ENCODE measurements at regions not wholly inside any gene's neighbourhood (a gene's known extent, or its start where the extent isn't known, plus 50 kb on each side); places are given as distances from the start of the nearest gene placed in this dataset.

GRCh38 chr2:136496966-136497365 lies 268.4 kb upstream of the THSD7B start (continued):
- TF ChIP-seq PRDM15 (CRISPR knock-in tag; IDR thresholded peaks at IDR 0.05) (no peak), ESRRA (IDR thresholded peaks at IDR 0.05; ENCODE audit: low read length) (no peak), TBL1XR1 (IDR thresholded peaks at IDR 0.05; ENCODE audit: low read depth, low read length) (no peak), MTA2 (IDR thresholded peaks at IDR 0.05; ENCODE audit: low read depth) (no peak), SMAD5 (IDR thresholded peaks at IDR 0.05; ENCODE audit: low read depth) (no peak), TCF7 (IDR thresholded peaks at IDR 0.05; ENCODE audit: borderline replicate concordance) (no peak), NR2F1 (conservative IDR thresholded peaks at IDR 0.05) (no peak), POLR2A (IDR thresholded peaks at IDR 0.05; ENCODE audit: low read depth, low read length) (no peak), EP300 (IDR thresholded peaks at IDR 0.05; ENCODE audit: borderline replicate concordance in 1 of 2, control insufficient read depth in 1 of 2, low read depth in 2 of 2, low read length in 2 of 2) (no peak), HDAC6 (IDR thresholded peaks at IDR 0.05; ENCODE audit: unreplicated experiment) (no peak), ZBTB33 (IDR thresholded peaks at IDR 0.05) (no peak)
- TF ChIP-seq, protein P1, sequence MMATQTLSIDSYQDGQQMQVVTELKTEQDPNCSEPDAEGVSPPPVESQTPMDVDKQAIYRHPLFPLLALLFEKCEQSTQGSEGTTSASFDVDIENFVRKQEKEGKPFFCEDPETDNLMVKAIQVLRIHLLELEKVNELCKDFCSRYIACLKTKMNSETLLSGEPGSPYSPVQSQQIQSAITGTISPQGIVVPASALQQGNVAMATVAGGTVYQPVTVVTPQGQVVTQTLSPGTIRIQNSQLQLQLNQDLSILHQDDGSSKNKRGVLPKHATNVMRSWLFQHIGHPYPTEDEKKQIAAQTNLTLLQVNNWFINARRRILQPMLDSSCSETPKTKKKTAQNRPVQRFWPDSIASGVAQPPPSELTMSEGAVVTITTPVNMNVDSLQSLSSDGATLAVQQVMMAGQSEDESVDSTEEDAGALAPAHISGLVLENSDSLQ (IDR thresholded peaks at IDR 0.05): no peak

Data from GM12878 (cell line).